ENCODE measurements at regions not wholly inside any gene's neighbourhood (a gene's known extent, or its start where the extent isn't known, plus 50 kb on each side); places are given as distances from the start of the nearest gene placed in this dataset.

GRCh38 chr6:98036344-98036923 lies 753.4 kb upstream of the MMS22L start:
- Histone ChIP-seq H3K36me3 (no peaks in the 10 kb centered on the region), H3K27me3 (no peaks in the 10 kb centered on the region), H3K27ac (no peak overlapping the region), H3K9me3 (no peaks in the 10 kb centered on the region), H3K4me1 (no peaks in the 10 kb centered on the region), H3K4me3 (no peak overlapping the region)
- 37 to 46% (median 43%) methylated on average over 5 of the region's 5 CpGs for WGBS, 4 donors
- DNase-seq (no peak), ATAC-seq (no peak)
- TF ChIP-seq POLR2A (IDR thresholded peaks at IDR 0.05) (no peak), CTCF (IDR thresholded peaks at IDR 0.05) (no peak)
- intact Hi-C loops (cut with DNase I) = loop anchor here in 1 of 10 donors (10.0 kb wide), 1 partner anchor 542 kb away; no protein-coding TSS in a partner anchor

DNA sequence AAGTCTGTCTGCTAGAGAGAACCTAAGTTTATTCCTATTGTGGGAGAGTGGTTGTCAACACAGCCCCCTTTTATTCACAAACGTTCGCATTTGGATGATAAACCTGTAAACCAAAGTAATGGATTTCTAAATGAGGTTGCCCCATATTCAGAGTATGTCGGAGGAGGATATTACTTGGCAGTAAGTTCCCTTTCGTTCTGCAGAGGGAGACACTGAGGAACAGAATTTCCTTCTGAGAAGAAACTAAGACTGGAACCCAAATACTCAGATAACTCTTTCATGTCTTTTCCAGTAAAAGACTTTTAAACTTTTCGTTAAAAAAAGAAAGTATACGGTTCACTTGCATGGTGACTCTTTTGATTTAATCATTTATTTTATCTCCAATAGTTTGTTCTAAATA lies 754.6 kb upstream of the MMS22L start:
- Histone ChIP-seq H3K27ac (no peak overlapping the region), H3K9me3 (no peaks in the 10 kb centered on the region), H3K36me3 (no peaks in the 10 kb centered on the region), H3K27me3 (peaks cover 0 to 8% (median 0%) of the 10 kb centered on the region in 9 donors), H3K4me3 (no peak overlapping the region), H3K4me1 (no peaks in the 10 kb centered on the region)
- 50 to 63% (median 58%) methylated on average over 6 of the region's 6 CpGs for WGBS, 4 donors
- TF ChIP-seq POLR2A (IDR thresholded peaks at IDR 0.05) (no peak), CTCF (IDR thresholded peaks at IDR 0.05) (no peak)
- intact Hi-C loops (cut with DNase I) = loop anchor here in 1 of 10 donors (10.0 kb wide), 1 partner anchor 543 kb away; no protein-coding TSS in a partner anchor
- ATAC-seq (no peak), DNase-seq (no peak)

GRCh38 chr6:98039443-98039842 lies 756.4 kb upstream of the MMS22L start:
- Histone ChIP-seq H3K9me3 (no peaks in the 10 kb centered on the region), H3K27me3 (peaks cover 0 to 10% (median 0%) of the 10 kb centered on the region in 9 donors), H3K27ac (no peak overlapping the region), H3K4me3 (no peak overlapping the region), H3K36me3 (no peaks in the 10 kb centered on the region), H3K4me1 (no peaks in the 10 kb centered on the region)
- TF ChIP-seq CTCF (IDR thresholded peaks at IDR 0.05) = no peak
- no peak for TF ChIP-seq POLR2A (IDR thresholded peaks at IDR 0.05)
- no peak for ATAC-seq
- WGBS, 4 donors = 42 to 48% (median 46%) methylated on average over 5 of the region's 5 CpGs
- DNase-seq = no peak
- intact Hi-C loops (cut with DNase I) = loop anchor here in 1 of 10 donors (10.0 kb wide), 1 partner anchor 545 kb away; no protein-coding TSS in a partner anchor

- intact Hi-C loops (cut with DNase I) = loop anchor here in 5 of 10 donors (2.0 to 10.0 kb wide), 5 partner anchors 455 to 545 kb away; no protein-coding TSS in a partner anchor
- no peaks in the 10 kb centered on the region for H3K36me3 ChIP-seq
- H3K9me3 ChIP-seq = no peaks in the 10 kb centered on the region
- WGBS, 4 donors = 26 to 29% (median 28%) methylated on average over 3 of the region's 3 CpGs
- no peaks in the 10 kb centered on the region for H3K4me1 ChIP-seq
- DNase-seq (no peak), ATAC-seq (no peak)
- no peak overlapping the region for H3K27ac ChIP-seq
- H3K27me3 ChIP-seq = peaks cover 0 to 12% (median 0%) of the 10 kb centered on the region in 9 donors
- no peak overlapping the region for H3K4me3 ChIP-seq
- TF ChIP-seq POLR2A (IDR thresholded peaks at IDR 0.05) (no peak), CTCF (IDR thresholded peaks at IDR 0.05) (peak in 7 of 12 donors; percentile 10 to 48 (median 36))
These were observed 757.0 kb upstream of the MMS22L start for GRCh38 chr6:98039904-98040607.
